Body of pancreas (tissue), 4 donors: ENCODE measurements at regions not wholly inside any gene's neighbourhood (a gene's known extent, or its start where the extent isn't known, plus 50 kb on each side); places are given as distances from the start of the nearest gene placed in this dataset.

Experiments used
- ATAC-seq: fragments of 150-250 bp; one replicate; pipeline ENCODE4 v1.9.1; 2016
- DNase-seq, 4 donors: peaks; one replicate each; pipeline ENCODE4 v3.0.0-alpha.2; 2019
- H3K27ac ChIP-seq, 4 donors: fragments of 200-600 bp; sonication (generic); 1 replicate in 3 of 4; 2 replicates in 1 of 4; pipeline versions ENCODE4 v1.5.1 to v1.6.1; 2016 to 2019; ENCODE audit warnings: mild to moderate bottlenecking in 1 of 4, mixed read lengths in 1 of 4, moderate library complexity in 1 of 4
- H3K27me3 ChIP-seq, 2 donors: fragments of 200-600 bp; sonication (generic); one replicate each; pipeline ENCODE4 v1.6.0; 2016; ENCODE audit warnings: mild to moderate bottlenecking in 1 of 2
- H3K36me3 ChIP-seq, 2 donors: fragments of 200-600 bp; sonication (generic); replicated peaks in 1 of 2; 2 replicates each; pipeline ENCODE4 v1.5.1; 2016; ENCODE audit warnings: low read depth in 2 of 2; ENCODE audit not compliant: insufficient read depth in 1 of 2
- H3K4me1 ChIP-seq: fragments of 200-600 bp; sonication (generic); one replicate; pipeline ENCODE4 v1.6.0; 2016
- H3K4me3 ChIP-seq, 2 donors: fragments of 200-600 bp; sonication (generic); 1 replicate in 1 of 2; 2 replicates in 1 of 2; pipeline ENCODE4 v1.5.1; 2016 to 2019
- H3K9me3 ChIP-seq, 3 donors: fragments of 200-600 bp; sonication (generic); 1 replicate in 2 of 3; 2 replicates in 1 of 3; pipeline ENCODE4 v1.5.1; 2016
- POLR2A ChIP-seq, 3 donors: fragments of 450-650 bp; IDR thresholded peaks; one replicate each; pipeline ENCODE4 v1.6.1; 2016; ENCODE audit warnings: antibody characterized with exemption in 3 of 3, mild to moderate bottlenecking in 2 of 3
- WGBS, 2 donors: methylation state at CpG; one replicate each; pipeline ENCODE4 v1.1.5; 2017; 5-methylcytosine and 5-hydroxymethylcytosine counted together
- intact Hi-C: fragments of 100-400 bp; cut with DNase I; formaldehyde crosslinking; loops from one replicate; pipeline ENCODE4 v1.15.1; 2023
- TF ChIP-seq, protein P1 (sequence below), 7 experiments: fragments of 450-650 bp in 4 of 7; fragments of 200-600 bp in 3 of 7; sonication (generic) in 3 of 7; IDR thresholded peaks; one replicate each; pipeline ENCODE4 v1.5.1; 2016 to 2019; ENCODE audit warnings: antibody characterized with exemption in 7 of 7

DNA sequence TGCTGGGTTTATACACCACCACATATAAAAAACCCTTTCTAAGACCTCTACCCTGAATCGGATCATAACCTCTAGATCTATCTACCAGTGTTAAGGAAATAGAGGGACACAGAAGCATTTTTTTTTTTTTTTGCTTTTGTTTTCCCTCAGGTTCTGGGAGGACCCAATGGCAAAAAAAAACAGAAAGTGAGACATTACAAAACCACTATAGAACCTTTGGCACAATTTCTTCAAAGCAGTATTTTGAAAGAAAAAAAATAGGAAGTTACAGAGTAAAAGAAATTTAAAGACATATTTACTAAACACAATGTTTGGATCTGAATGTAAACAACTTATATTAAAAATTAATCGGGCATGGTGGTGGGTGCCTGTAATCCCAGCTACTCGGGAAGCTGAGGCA is 1258.7 kb upstream of the GJE1 start:
- no peak for ATAC-seq
- Histone ChIP-seq H3K4me1 (no peaks in the 10 kb centered on the region), H3K27ac (no peak overlapping the region), H3K36me3 (no peaks in the 10 kb centered on the region), H3K27me3 (no peaks in the 10 kb centered on the region), H3K4me3 (no peak overlapping the region), H3K9me3 (no peaks in the 10 kb centered on the region)
- TF ChIP-seq, protein P1, sequence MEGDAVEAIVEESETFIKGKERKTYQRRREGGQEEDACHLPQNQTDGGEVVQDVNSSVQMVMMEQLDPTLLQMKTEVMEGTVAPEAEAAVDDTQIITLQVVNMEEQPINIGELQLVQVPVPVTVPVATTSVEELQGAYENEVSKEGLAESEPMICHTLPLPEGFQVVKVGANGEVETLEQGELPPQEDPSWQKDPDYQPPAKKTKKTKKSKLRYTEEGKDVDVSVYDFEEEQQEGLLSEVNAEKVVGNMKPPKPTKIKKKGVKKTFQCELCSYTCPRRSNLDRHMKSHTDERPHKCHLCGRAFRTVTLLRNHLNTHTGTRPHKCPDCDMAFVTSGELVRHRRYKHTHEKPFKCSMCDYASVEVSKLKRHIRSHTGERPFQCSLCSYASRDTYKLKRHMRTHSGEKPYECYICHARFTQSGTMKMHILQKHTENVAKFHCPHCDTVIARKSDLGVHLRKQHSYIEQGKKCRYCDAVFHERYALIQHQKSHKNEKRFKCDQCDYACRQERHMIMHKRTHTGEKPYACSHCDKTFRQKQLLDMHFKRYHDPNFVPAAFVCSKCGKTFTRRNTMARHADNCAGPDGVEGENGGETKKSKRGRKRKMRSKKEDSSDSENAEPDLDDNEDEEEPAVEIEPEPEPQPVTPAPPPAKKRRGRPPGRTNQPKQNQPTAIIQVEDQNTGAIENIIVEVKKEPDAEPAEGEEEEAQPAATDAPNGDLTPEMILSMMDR (IDR thresholded peaks at IDR 0.05) = no peak
- no peak for TF ChIP-seq POLR2A (IDR thresholded peaks at IDR 0.05)
- no peak for DNase-seq
- WGBS, 2 donors = 65 to 86% methylated on average over 3 of the region's 3 CpGs
- intact Hi-C loops = no loop called here

DNA sequence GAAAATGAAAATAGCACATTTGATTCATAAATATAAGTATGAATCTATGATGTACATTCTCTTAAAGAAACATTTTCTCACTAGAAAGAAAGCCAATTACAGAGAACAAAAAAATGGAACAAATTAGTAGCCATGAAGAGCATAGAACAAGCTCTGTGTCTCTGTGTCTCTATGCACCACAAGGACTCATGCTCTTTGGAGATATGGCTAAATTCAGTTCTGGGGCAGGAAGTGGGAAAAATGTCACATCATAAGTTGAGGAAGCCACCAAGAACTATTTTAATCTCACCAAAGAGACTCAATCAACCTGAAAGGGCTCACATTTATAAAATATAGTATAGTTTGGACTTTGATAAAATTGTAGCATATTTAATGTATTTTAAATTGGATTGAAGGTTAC is 1259.8 kb upstream of the GJE1 start:
- no peak for DNase-seq
- H3K9me3 ChIP-seq = no peaks in the 10 kb centered on the region
- H3K4me1 ChIP-seq = no peaks in the 10 kb centered on the region
- no peak for TF ChIP-seq POLR2A (IDR thresholded peaks at IDR 0.05)
- TF ChIP-seq, protein P1 (IDR thresholded peaks at IDR 0.05) = no peak
- intact Hi-C loops = no loop called here
- ATAC-seq = no peak
- H3K27me3 ChIP-seq = no peaks in the 10 kb centered on the region
- no peak overlapping the region for H3K27ac ChIP-seq
- no peak overlapping the region for H3K4me3 ChIP-seq
- no peaks in the 10 kb centered on the region for H3K36me3 ChIP-seq

DNA sequence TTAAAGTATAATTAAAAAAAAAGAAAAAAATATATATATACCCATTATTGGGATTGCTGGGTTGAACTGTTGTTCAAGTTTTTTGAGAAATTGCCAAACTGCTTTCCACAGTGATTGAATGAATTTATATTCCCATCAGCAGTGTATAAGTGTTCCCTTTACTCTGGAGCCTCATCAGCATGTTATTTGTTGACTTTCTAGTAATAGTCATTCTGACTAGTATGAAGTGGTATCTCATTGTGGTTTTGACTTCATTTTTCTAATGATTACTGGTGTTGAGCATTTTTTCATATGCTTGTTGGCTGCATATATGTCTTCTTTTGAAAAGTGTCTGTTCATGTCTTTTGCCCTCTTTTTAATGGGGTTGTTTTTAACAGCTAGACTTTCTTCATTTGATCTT is 1260.8 kb upstream of the GJE1 start:
- Histone ChIP-seq H3K9me3 (no peaks in the 10 kb centered on the region), H3K36me3 (no peaks in the 10 kb centered on the region), H3K27ac (no peak overlapping the region), H3K4me3 (no peak overlapping the region), H3K27me3 (no peaks in the 10 kb centered on the region), H3K4me1 (no peaks in the 10 kb centered on the region)
- DNase-seq (no peak), ATAC-seq (no peak)
- TF ChIP-seq POLR2A (IDR thresholded peaks at IDR 0.05) = no peak
- TF ChIP-seq, protein P1 (IDR thresholded peaks at IDR 0.05) = no peak
- intact Hi-C loops = no loop called here

DNA sequence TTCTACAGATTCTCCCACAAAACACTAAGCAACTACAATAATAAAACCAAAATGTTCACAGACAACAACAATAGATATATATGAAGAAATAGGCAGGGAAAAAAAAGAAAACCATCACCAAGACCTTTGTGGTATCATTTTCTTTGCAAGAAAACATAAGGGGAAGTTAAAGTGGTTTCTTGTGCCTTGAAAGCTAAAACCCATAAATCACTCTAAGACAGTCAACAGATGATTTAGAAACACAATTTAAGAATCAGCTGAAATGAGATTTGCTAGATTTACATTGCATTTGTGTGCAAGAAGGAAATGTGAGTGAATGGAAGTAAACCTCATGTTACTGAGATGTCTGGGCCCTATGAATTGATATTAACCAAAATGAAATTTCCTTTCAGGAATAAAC is 1265.4 kb upstream of the GJE1 start:
- no peak for ATAC-seq
- H3K27ac ChIP-seq = no peak overlapping the region
- H3K27me3 ChIP-seq = no peaks in the 10 kb centered on the region
- H3K4me3 ChIP-seq = no peak overlapping the region
- no peaks in the 10 kb centered on the region for H3K36me3 ChIP-seq
- intact Hi-C loops = no loop called here
- no peak for TF ChIP-seq POLR2A (IDR thresholded peaks at IDR 0.05)
- TF ChIP-seq, protein P1 (IDR thresholded peaks at IDR 0.05) = no peak
- no peaks in the 10 kb centered on the region for H3K4me1 ChIP-seq
- no peaks in the 10 kb centered on the region for H3K9me3 ChIP-seq
- DNase-seq = no peak

DNA sequence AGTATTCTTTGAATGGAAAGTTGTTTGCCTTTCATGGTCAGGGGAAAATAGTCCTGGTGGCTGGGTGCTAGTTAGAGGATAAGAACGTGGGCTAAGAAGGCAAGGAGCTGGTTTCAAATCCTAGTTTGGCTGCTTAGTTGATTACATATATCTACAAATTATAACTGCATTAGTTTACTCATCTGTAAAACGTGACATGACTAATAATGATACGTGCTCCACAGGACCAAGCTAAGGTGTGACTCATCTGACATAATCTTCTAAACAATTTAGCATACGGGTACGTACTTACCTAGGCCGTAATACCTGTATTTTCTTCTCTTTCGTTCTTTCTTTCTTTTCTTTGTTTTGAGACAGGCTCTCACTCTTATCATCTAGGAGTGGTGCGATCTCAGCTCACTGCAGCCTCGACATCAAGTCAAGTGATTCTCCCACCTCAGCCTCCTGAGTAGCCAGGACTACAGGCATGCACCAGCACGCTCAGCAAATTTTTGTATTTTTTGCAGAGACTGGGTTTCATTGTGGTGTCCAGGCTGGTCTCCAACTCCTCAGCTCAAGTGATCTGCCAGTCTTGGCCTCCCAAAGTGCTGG is 1274.2 kb upstream of the GJE1 start:
- Histone ChIP-seq H3K27ac (peak overlapping the region in 1 of 4 donors; percentile 54), H3K9me3 (no peaks in the 10 kb centered on the region), H3K36me3 (no peaks in the 10 kb centered on the region), H3K27me3 (no peaks in the 10 kb centered on the region), H3K4me3 (no peak overlapping the region), H3K4me1 (no peaks in the 10 kb centered on the region)
- intact Hi-C loops = no loop called here
- TF ChIP-seq, protein P1 (IDR thresholded peaks at IDR 0.05) = no peak
- no peak for TF ChIP-seq POLR2A (IDR thresholded peaks at IDR 0.05)
- WGBS, 2 donors = 59 to 67% methylated on average over 10 of the region's 10 CpGs
- DNase-seq (no peak), ATAC-seq (no peak)
